Mesothelial cell of epicardium (in vitro differentiated cells): ENCODE measurements at regions not wholly inside any gene's neighbourhood (a gene's known extent, or its start where the extent isn't known, plus 50 kb on each side); places are given as distances from the start of the nearest gene placed in this dataset.

Experiments
- DNase-seq, 2 experiments: peaks; one replicate each; pipeline ENCODE4 v3.0.0; 2021; ENCODE audit warnings: low spot score in 2 of 2; ENCODE audit not compliant: unreplicated experiment in 2 of 2
- H3K27ac Mint-ChIP-seq: 2 replicates; pipeline ENCODE4 v1.8.0; 2021; ENCODE audit warnings: mixed read lengths
- H3K27me3 Mint-ChIP-seq: 2 replicates; pipeline ENCODE4 v1.8.0; 2021; ENCODE audit warnings: low read depth, mixed read lengths
- H3K36me3 Mint-ChIP-seq: 2 replicates; pipeline ENCODE4 v1.8.0; 2021; ENCODE audit warnings: mixed read lengths
- H3K4me1 Mint-ChIP-seq: 2 replicates; pipeline ENCODE4 v1.8.0; 2021; ENCODE audit warnings: mixed read lengths
- H3K4me3 Mint-ChIP-seq: 2 replicates; pipeline ENCODE4 v1.8.0; 2021; ENCODE audit warnings: mild to moderate bottlenecking, moderate library complexity, mixed read lengths
- H3K9me3 Mint-ChIP-seq: 2 replicates; pipeline ENCODE4 v1.8.0; 2021; ENCODE audit warnings: mixed read lengths
- CTCF ChIP-seq: fragments of 200-600 bp; sonication (generic); IDR thresholded peaks from one replicate; pipeline ENCODE4 v1.5.0; 2021; ENCODE audit warnings: antibody characterized with exemption; ENCODE audit not compliant: unreplicated experiment

DNA sequence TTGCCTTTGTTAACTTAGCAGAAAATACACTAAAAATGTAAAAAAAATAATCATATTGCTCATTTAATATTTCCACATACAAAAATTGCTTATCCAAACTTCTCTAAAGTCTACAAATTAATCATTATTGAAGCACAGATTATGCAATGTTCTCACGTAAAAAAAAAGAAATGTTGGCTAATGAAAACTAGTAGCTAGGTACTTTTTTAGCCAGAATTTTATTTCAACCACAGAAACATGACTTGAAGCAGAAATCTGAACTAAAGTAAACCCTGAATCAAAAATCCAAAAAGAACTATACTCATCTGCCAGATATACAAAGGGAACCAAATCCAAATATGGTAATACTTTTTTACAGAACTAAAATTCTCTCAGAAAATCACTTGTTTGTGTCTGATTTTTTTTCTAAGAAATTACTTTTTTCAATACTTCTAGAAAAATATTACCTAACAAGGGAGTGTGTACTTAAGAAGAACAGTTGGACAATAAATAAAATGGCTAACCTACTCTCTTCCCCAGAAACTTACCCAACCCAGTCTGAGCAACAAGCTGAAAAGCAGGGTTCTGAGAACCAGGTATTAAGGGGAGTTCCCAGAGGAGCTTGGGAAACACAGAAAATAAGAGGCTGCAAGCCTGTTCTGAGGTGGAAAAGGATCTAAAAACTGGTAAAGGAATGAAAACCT lies 78.4 kb upstream of the RAP1B start:
- H3K36me3 Mint-ChIP-seq = no peaks in the 10 kb centered on the region
- peaks cover 8% of the 10 kb centered on the region for H3K4me1 Mint-ChIP-seq
- TF ChIP-seq CTCF = no peak
- H3K27me3 Mint-ChIP-seq = no peaks in the 10 kb centered on the region
- no peak overlapping the region for H3K4me3 Mint-ChIP-seq
- DNase-seq = no peak
- H3K9me3 Mint-ChIP-seq = peaks cover 3% of the 10 kb centered on the region
- H3K27ac Mint-ChIP-seq = no peak overlapping the region

DNA sequence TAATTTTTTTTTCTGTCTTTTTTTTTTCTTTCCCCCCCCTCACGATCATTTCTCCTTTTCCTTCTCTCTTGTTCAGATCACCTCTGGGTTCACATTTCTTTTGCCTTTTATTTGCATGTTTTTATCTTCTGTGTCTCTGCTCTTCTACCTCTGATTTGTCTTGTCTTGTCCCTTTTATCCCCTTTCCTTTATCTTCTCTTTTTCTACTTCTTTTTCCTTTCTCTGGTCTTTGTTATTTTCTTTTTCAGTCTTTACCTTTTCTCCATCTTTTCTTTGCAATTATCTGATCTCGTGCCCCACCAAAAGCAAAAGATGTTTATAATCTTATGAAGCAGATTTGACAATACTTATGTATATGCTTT lies 77.8 kb upstream of the RAP1B start:
- peaks cover 8% of the 10 kb centered on the region for H3K4me1 Mint-ChIP-seq
- no peak overlapping the region for H3K27ac Mint-ChIP-seq
- H3K27me3 Mint-ChIP-seq = no peaks in the 10 kb centered on the region
- no peak for DNase-seq
- H3K9me3 Mint-ChIP-seq = no peaks in the 10 kb centered on the region
- H3K36me3 Mint-ChIP-seq = no peaks in the 10 kb centered on the region
- TF ChIP-seq CTCF = no peak
- no peak overlapping the region for H3K4me3 Mint-ChIP-seq

GRCh38 chr12:68534108-68534507 lies 76.6 kb upstream of the RAP1B start:
- Mint-ChIP-seq H3K4me3 (no peak overlapping the region), H3K27me3 (no peaks in the 10 kb centered on the region), H3K36me3 (no peaks in the 10 kb centered on the region), H3K27ac (no peak overlapping the region), H3K9me3 (no peaks in the 10 kb centered on the region), H3K4me1 (peaks cover 15% of the 10 kb centered on the region)
- no peak for TF ChIP-seq CTCF
- no peak for DNase-seq

- peaks cover 2% of the 10 kb centered on the region for H3K36me3 Mint-ChIP-seq
- H3K9me3 Mint-ChIP-seq = peaks cover 8% of the 10 kb centered on the region
- no peaks in the 10 kb centered on the region for H3K27me3 Mint-ChIP-seq
- H3K27ac Mint-ChIP-seq = no peak overlapping the region
- H3K4me1 Mint-ChIP-seq = peaks cover 10% of the 10 kb centered on the region
- no peak overlapping the region for H3K4me3 Mint-ChIP-seq
- no peak for DNase-seq
- no peak for TF ChIP-seq CTCF
Measured at GRCh38 chr12:68536885-68537485, 73.7 kb upstream of the RAP1B start.

GRCh38 chr12:68537571-68537970 lies 73.1 kb upstream of the RAP1B start:
- H3K36me3 Mint-ChIP-seq = peaks cover 2% of the 10 kb centered on the region

More at GRCh38 chr12:68537571-68537970, 73.1 kb upstream of the RAP1B start:
- Mint-ChIP-seq H3K27me3 (no peaks in the 10 kb centered on the region), H3K4me1 (peaks cover 10% of the 10 kb centered on the region), H3K9me3 (peaks cover 8% of the 10 kb centered on the region), H3K4me3 (no peak overlapping the region), H3K27ac (no peak overlapping the region)
- no peak for TF ChIP-seq CTCF
- DNase-seq = no peak
